Karpas-422 (cell line): ENCODE measurements at regions not wholly inside any gene's neighbourhood (a gene's known extent, or its start where the extent isn't known, plus 50 kb on each side); places are given as distances from the start of the nearest gene placed in this dataset.

Experiments used
- DNase-seq: peaks from one replicate; pipeline ENCODE4 v3.0.0-alpha.2; 2015
- H2AFZ ChIP-seq: fragments of 200-600 bp; sonication (generic); 2 replicates; pipeline ENCODE4 v1.6.1; 2014; ENCODE audit warnings: antibody characterized with exemption, low read length, mixed read lengths
- H3K27ac ChIP-seq: fragments of 200-600 bp; sonication (generic); 2 replicates; pipeline ENCODE4 v1.5.1; 2014; ENCODE audit warnings: mild to moderate bottlenecking, low read length, moderate library complexity
- H3K27me3 ChIP-seq: fragments of 200-600 bp; sonication (generic); 2 replicates; pipeline ENCODE4 v1.6.1; 2014; ENCODE audit warnings: low read length, mixed read lengths
- H3K36me3 ChIP-seq: fragments of 200-600 bp; sonication (generic); 2 replicates; pipeline ENCODE4 v1.6.1; 2014; ENCODE audit warnings: low read length, mixed read lengths; ENCODE audit not compliant: insufficient read depth
- H3K4me1 ChIP-seq: fragments of 200-600 bp; sonication (generic); 2 replicates; pipeline ENCODE4 v1.6.1; 2014; ENCODE audit warnings: mild to moderate bottlenecking, low read length, mixed read lengths
- H3K4me2 ChIP-seq: fragments of 200-600 bp; sonication (generic); 2 replicates; pipeline ENCODE4 v1.6.1; 2014; ENCODE audit warnings: low read length, low read depth, mild to moderate bottlenecking; ENCODE audit not compliant: poor library complexity, severe bottlenecking
- H3K4me3 ChIP-seq: fragments of 200-600 bp; sonication (generic); 2 replicates; pipeline ENCODE4 v1.5.1; 2014; ENCODE audit warnings: mild to moderate bottlenecking, antibody characterized with exemption, low read length, mixed read lengths
- H3K79me2 ChIP-seq: fragments of 200-600 bp; sonication (generic); 2 replicates; pipeline ENCODE4 v1.6.1; 2014; ENCODE audit warnings: mild to moderate bottlenecking, low read length, mixed read lengths
- H3K9ac ChIP-seq: fragments of 200-600 bp; sonication (generic); 2 replicates; pipeline ENCODE4 v1.6.0; 2014; ENCODE audit warnings: low read length
- H3K9me2 ChIP-seq: fragments of 200-600 bp; sonication (generic), shearing (Covaris generic); replicated peaks from 2 replicates; pipeline ENCODE4 v1.6.0; 2014; ENCODE audit warnings: mild to moderate bottlenecking, low read length, moderate library complexity; ENCODE audit not compliant: insufficient read depth
- H3K9me3 ChIP-seq: fragments of 300-700, 200-600 bp; sonication (generic); 2 replicates; pipeline ENCODE4 v1.6.1; 2014; ENCODE audit warnings: low read length, mixed read lengths
- H4K20me1 ChIP-seq: fragments of 200-600 bp; sonication (generic); 2 replicates; pipeline ENCODE4 v1.6.1; 2014; ENCODE audit warnings: mild to moderate bottlenecking, antibody characterized with exemption, low read length, low read depth; ENCODE audit not compliant: insufficient read depth

GRCh38 chrX:75968293-75968692 lies 183.2 kb upstream of the MAGEE2 start:
- peak; percentile 69 for DNase-seq
- Histone ChIP-seq H3K9me2 (no peaks in the 10 kb centered on the region), H3K4me1 (no peaks in the 10 kb centered on the region), H4K20me1 (no peaks in the 10 kb centered on the region), H2AFZ (no peak overlapping the region), H3K79me2 (no peaks in the 10 kb centered on the region), H3K9ac (no peak overlapping the region), H3K27ac (no peak overlapping the region), H3K4me2 (no peak overlapping the region), H3K36me3 (no peaks in the 10 kb centered on the region), H3K9me3 (no peaks in the 10 kb centered on the region), H3K4me3 (no peak overlapping the region), H3K27me3 (no peaks in the 10 kb centered on the region)

DNA sequence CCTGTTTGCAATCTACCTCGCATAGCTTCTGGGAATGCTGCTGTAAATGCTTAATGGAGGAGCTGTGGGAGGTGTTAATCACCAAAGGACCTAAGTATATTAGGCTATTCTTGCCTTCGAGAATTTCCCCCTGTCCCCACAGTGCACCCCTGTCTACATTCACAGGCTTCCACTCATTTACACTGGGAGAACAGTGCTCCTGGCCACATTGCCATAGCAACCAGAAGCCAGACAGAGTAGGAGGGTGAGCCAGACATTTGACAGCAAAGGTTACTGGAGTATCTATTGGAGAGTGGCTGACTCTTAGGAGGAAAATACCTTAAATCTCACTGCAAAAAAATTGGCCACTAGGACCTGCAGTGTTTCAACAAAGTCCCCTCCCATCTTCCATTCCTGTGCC lies 185.9 kb upstream of the PBDC1 start:
- Histone ChIP-seq H3K9me3 (0 out of 2 replicates have a peak, but pooled peaks cover 3% of the 10 kb centered on the region), H4K20me1 (no peaks in the 10 kb centered on the region), H3K36me3 (no peaks in the 10 kb centered on the region), H3K27me3 (no peaks in the 10 kb centered on the region), H3K4me1 (no peaks in the 10 kb centered on the region), H3K9ac (no peak overlapping the region), H3K9me2 (no peaks in the 10 kb centered on the region), H3K4me2 (no peak overlapping the region), H3K79me2 (no peaks in the 10 kb centered on the region), H3K27ac (no peak overlapping the region), H2AFZ (no peak overlapping the region), H3K4me3 (no peak overlapping the region)
- DNase-seq, result no peak

- Histone ChIP-seq H2AFZ (no peak overlapping the region), H3K4me2 (no peak overlapping the region), H3K9me3 (no peaks in the 10 kb centered on the region), H3K4me1 (no peaks in the 10 kb centered on the region), H3K27me3 (no peaks in the 10 kb centered on the region), H3K9ac (no peak overlapping the region), H3K79me2 (no peaks in the 10 kb centered on the region), H3K9me2 (no peaks in the 10 kb centered on the region), H3K27ac (no peak overlapping the region), H4K20me1 (no peaks in the 10 kb centered on the region), H3K36me3 (no peaks in the 10 kb centered on the region), H3K4me3 (no peak overlapping the region)
- no peak for DNase-seq
Observed at GRCh38 chrX:75989806-75990590, 182.9 kb upstream of the PBDC1 start.

DNA sequence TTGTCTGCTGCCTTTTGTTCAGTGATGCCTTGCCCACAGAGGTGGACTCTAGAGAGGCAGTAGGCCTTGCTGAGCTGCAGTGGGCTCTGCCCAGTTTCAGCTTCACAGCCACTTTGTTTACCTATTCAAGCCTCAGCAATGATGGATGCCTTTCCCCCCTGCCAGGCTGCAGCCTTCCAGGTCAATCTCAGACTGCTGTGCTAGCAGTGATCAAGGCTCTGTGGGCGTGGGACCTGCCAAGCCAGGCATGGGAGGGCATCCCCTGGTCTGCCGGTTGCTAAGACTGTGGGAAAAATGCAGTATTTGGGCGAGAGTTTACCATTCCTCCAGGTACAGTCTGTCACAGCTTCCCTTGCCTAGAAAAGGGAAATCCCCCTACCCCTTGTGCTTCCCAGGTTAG lies 175.2 kb upstream of the PBDC1 start:
- Histone ChIP-seq H3K9me3 (no peaks in the 10 kb centered on the region), H2AFZ (no peak overlapping the region), H3K4me2 (no peak overlapping the region), H3K4me1 (no peaks in the 10 kb centered on the region), H3K79me2 (no peaks in the 10 kb centered on the region), H3K9me2 (no peaks in the 10 kb centered on the region), H3K9ac (no peak overlapping the region), H3K36me3 (no peaks in the 10 kb centered on the region), H3K4me3 (no peak overlapping the region), H4K20me1 (no peaks in the 10 kb centered on the region), H3K27ac (no peak overlapping the region), H3K27me3 (no peaks in the 10 kb centered on the region)
- no peak for DNase-seq

DNA sequence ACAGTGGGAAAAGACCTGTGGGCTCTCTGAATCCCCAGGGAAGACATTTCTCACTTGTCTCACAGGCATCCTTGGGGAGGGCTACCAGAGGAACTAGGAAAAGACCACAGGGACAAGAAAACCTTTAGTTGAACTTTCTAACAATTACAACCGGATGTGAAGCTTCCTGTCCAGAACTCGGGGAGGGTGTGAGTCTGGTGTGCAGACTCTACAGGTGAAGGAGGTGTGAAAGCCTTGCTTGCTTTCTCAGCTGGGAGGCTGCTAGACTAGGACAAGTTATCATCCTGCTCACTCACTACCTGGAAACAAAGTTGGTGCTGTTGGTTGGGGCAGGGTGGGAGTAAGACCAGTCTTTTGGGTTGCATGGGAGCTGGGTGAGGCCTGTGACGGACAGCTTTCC lies 158.5 kb upstream of the PBDC1 start:
- Histone ChIP-seq H3K9me2 (no peaks in the 10 kb centered on the region), H2AFZ (no peak overlapping the region), H3K27me3 (no peaks in the 10 kb centered on the region), H3K4me1 (no peaks in the 10 kb centered on the region), H3K4me2 (no peak overlapping the region), H3K79me2 (no peaks in the 10 kb centered on the region), H3K4me3 (no peak overlapping the region), H3K27ac (no peak overlapping the region), H3K9me3 (peaks cover 3% of the 10 kb centered on the region; the same call in 1 of the 2 replicates), H3K36me3 (no peaks in the 10 kb centered on the region), H3K9ac (no peak overlapping the region), H4K20me1 (no peaks in the 10 kb centered on the region)
- no peak for DNase-seq

GRCh38 chrX:76026292-76026691 lies 146.6 kb upstream of the PBDC1 start:
- Histone ChIP-seq H3K4me1 (no peaks in the 10 kb centered on the region), H3K9me2 (no peaks in the 10 kb centered on the region), H3K4me2 (no peak overlapping the region), H4K20me1 (no peaks in the 10 kb centered on the region), H3K36me3 (no peaks in the 10 kb centered on the region), H3K4me3 (no peak overlapping the region), H3K27ac (no peak overlapping the region), H3K9me3 (no peaks in the 10 kb centered on the region), H3K9ac (no peak overlapping the region), H2AFZ (no peak overlapping the region), H3K79me2 (no peaks in the 10 kb centered on the region), H3K27me3 (no peaks in the 10 kb centered on the region)
- DNase-seq, result no peak

DNA sequence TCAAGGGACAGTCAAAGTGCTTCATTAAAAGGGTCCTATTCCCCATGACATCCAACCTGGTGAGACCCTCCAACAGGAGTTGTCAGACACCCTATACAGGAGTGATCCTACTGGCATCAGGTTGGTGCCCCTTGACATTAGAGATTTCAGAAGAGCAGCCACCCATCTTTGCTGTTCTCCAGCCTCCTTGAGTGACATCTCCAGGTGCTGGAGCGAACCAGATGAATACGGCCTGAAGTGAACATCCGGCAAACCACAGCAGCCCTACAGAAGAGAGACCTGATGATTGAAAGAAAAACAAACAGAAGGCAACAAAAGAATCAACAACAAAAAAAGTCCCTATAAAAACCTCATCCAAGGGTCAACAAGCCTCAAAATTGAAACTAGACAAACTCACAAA lies 146.1 kb upstream of the PBDC1 start:
- H3K9ac ChIP-seq, result no peak overlapping the region
- no peaks in the 10 kb centered on the region for H4K20me1 ChIP-seq
- no peaks in the 10 kb centered on the region for H3K9me2 ChIP-seq
- no peaks in the 10 kb centered on the region for H3K36me3 ChIP-seq
- no peak overlapping the region for H3K27ac ChIP-seq
- H3K4me2 ChIP-seq, result no peak overlapping the region
- H3K4me3 ChIP-seq, result no peak overlapping the region
- no peaks in the 10 kb centered on the region for H3K9me3 ChIP-seq
- no peaks in the 10 kb centered on the region for H3K4me1 ChIP-seq
- H2AFZ ChIP-seq, result no peak overlapping the region
- DNase-seq, result no peak
- H3K27me3 ChIP-seq, result no peaks in the 10 kb centered on the region
- no peaks in the 10 kb centered on the region for H3K79me2 ChIP-seq

- Histone ChIP-seq H3K9me2 (no peaks in the 10 kb centered on the region), H3K79me2 (no peaks in the 10 kb centered on the region), H3K27me3 (no peaks in the 10 kb centered on the region), H3K9ac (no peak overlapping the region), H3K27ac (no peak overlapping the region), H3K36me3 (no peaks in the 10 kb centered on the region), H3K4me3 (no peak overlapping the region), H3K4me2 (no peak overlapping the region), H3K9me3 (no peaks in the 10 kb centered on the region), H3K4me1 (no peaks in the 10 kb centered on the region), H2AFZ (no peak overlapping the region), H4K20me1 (no peaks in the 10 kb centered on the region)
- no peak for DNase-seq
Observed at GRCh38 chrX:76029385-76029784, 143.5 kb upstream of the PBDC1 start.
